Adrenal gland (tissue), 5 donors: ENCODE measurements at regions not wholly inside any gene's neighbourhood (a gene's known extent, or its start where the extent isn't known, plus 50 kb on each side); places are given as distances from the start of the nearest gene placed in this dataset.

Source experiments
- POLR2A ChIP-seq, 2 donors: fragments of 450-650 bp; IDR thresholded peaks; one replicate each; pipeline ENCODE4 v1.6.1; 2017; ENCODE audit warnings: antibody characterized with exemption in 2 of 2, mild to moderate bottlenecking in 2 of 2, moderate library complexity in 1 of 2
- TF ChIP-seq, protein P1 (sequence below), 6 experiments: fragments of 450-650 bp in 4 of 6; fragments of 200-600 bp in 2 of 6; sonication (generic) in 1 of 6; IDR thresholded peaks; 1 replicate in 5 of 6; 2 replicates in 1 of 6; pipeline versions ENCODE4 v1.5.1 to v1.8.0; 2016 to 2021; ENCODE audit warnings: antibody characterized with exemption in 6 of 6, mild to moderate bottlenecking in 2 of 6, moderate library complexity in 1 of 6
- donor health status: DM: no; HTN: no; CAD: no.

DNA sequence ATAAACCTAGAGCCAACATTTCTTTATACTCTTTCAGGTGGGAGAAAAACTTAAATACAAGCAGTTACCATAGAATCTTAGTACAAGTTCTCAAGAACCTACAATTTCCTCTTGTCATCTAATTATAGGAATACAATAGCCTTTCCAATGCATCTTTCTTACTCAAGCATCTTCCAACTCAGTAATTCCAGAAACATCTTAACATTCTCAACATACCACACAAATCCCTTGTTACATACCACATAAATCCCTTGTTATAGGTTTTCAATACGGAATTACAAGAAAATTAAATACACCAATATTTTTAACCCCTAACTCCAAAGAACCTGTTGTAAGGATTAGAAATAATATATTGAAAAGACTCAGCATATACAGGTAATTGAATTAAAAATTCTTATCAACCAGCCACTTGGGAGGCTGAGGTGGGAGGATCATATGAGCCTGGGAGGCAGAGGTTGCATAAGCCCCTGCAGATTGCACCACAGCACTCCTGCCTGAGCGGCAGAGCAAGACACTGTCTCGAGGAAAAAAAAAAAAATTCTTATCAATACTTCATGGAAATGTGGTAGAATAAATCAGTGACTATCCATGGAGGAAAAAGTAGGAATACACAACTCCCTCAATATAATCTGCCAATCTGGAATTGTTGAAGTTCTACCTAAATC lies 127.5 kb upstream of the CCDC28A start:
- TF ChIP-seq, protein P1, sequence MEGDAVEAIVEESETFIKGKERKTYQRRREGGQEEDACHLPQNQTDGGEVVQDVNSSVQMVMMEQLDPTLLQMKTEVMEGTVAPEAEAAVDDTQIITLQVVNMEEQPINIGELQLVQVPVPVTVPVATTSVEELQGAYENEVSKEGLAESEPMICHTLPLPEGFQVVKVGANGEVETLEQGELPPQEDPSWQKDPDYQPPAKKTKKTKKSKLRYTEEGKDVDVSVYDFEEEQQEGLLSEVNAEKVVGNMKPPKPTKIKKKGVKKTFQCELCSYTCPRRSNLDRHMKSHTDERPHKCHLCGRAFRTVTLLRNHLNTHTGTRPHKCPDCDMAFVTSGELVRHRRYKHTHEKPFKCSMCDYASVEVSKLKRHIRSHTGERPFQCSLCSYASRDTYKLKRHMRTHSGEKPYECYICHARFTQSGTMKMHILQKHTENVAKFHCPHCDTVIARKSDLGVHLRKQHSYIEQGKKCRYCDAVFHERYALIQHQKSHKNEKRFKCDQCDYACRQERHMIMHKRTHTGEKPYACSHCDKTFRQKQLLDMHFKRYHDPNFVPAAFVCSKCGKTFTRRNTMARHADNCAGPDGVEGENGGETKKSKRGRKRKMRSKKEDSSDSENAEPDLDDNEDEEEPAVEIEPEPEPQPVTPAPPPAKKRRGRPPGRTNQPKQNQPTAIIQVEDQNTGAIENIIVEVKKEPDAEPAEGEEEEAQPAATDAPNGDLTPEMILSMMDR (IDR thresholded peaks at IDR 0.05): no peak
- no peak for TF ChIP-seq POLR2A (IDR thresholded peaks at IDR 0.05)
